Amniotic stem cell (primary cell): ENCODE measurements at regions not wholly inside any gene's neighbourhood (a gene's known extent, or its start where the extent isn't known, plus 50 kb on each side); places are given as distances from the start of the nearest gene placed in this dataset.
"Not testable (repeated sequence)": the region's sequence is repeated elsewhere in the genome, so short reads cannot be mapped to it uniquely, and the experiment has no call there.

Experiments
- DNase-seq: peaks from one replicate; lab custom pipeline; 2025; lab: John Stamatoyannopoulos, UW

GRCh38 chr6:144359783-144360182 is 74.6 kb downstream of the UTRN start:
- DNase-seq = no peak

GRCh38 chr6:144360401-144360800 is 75.3 kb downstream of the UTRN start:
- DNase-seq = no peak

- DNase-seq = no peak
Observed at GRCh38 chr6:144361016-144361415, 75.9 kb downstream of the UTRN start.

GRCh38 chr6:144362042-144363018 is 77.2 kb downstream of the UTRN start:
- no peak for DNase-seq

GRCh38 chr6:144364208-144364720 is 79.1 kb downstream of the UTRN start:
- no peak for DNase-seq

GRCh38 chr6:144364782-144365181 is 79.6 kb downstream of the UTRN start:
- DNase-seq = no peak

- DNase-seq = no peak
Observed at GRCh38 chr6:144365271-144365670, 80.1 kb downstream of the UTRN start.

- DNase-seq = not testable (repeated sequence)
Observed at GRCh38 chr6:144369696-144370095, 84.6 kb downstream of the UTRN start.

GRCh38 chr6:144372116-144372515 is 87.0 kb downstream of the UTRN start:
- no peak for DNase-seq

GRCh38 chr6:144372611-144373594 is 87.8 kb downstream of the UTRN start:
- DNase-seq = no peak

- not testable (repeated sequence) for DNase-seq
Observed at GRCh38 chr6:144374525-144374924, 89.4 kb downstream of the UTRN start.

- DNase-seq = no peak
Observed at GRCh38 chr6:144377586-144378210, 92.6 kb downstream of the UTRN start.

GRCh38 chr6:144378437-144378836 is 93.3 kb downstream of the UTRN start:
- no peak for DNase-seq

- no peak for DNase-seq
Observed at GRCh38 chr6:144379356-144379755, 94.2 kb downstream of the UTRN start.

GRCh38 chr6:144381499-144381898 is 96.4 kb downstream of the UTRN start:
- DNase-seq = not testable (repeated sequence)

- DNase-seq = no peak
Observed at GRCh38 chr6:144383336-144383735, 98.2 kb downstream of the UTRN start.

- DNase-seq = no peak
Observed at GRCh38 chr6:144384427-144384826, 99.3 kb downstream of the UTRN start.

- DNase-seq = not testable (repeated sequence)
Observed at GRCh38 chr6:144389474-144389873, 104.3 kb downstream of the UTRN start.

- DNase-seq = no peak
Observed at GRCh38 chr6:144390202-144390601, 105.1 kb downstream of the UTRN start.

- no peak for DNase-seq
Observed at GRCh38 chr6:144390886-144391285, 105.8 kb downstream of the UTRN start.

- DNase-seq = no peak
Observed at GRCh38 chr6:144392536-144392935, 107.4 kb downstream of the UTRN start.

GRCh38 chr6:144394210-144394609 is 109.1 kb downstream of the UTRN start:
- DNase-seq = no peak
